Endothelial cell of umbilical vein (primary cell): ENCODE measurements at regions not wholly inside any gene's neighbourhood (a gene's known extent, or its start where the extent isn't known, plus 50 kb on each side); places are given as distances from the start of the nearest gene placed in this dataset.

Experiments
- BruUV-seq: library from RNA; stranded (reverse); fragments of 400-500 nt; replicated peaks from 2 replicates; lab custom pipeline; 2021; lab: Mats Ljungman, UMichigan
- CTCF ChIA-PET: fragments of 300-600, 350-600 bp; sonication (Branson Sonifier 250); formaldehyde crosslinking; loops from one replicate; lab custom pipeline; 2021; ENCODE audit warnings: antibody characterized with exemption, inconsistent platforms; lab: Charles Lee
- POLR2A ChIA-PET: fragments of 300-600, 350-600 bp; sonication (Branson Sonifier 250); formaldehyde crosslinking; loops from one replicate; lab custom pipeline; 2021; ENCODE audit warnings: antibody characterized with exemption, inconsistent platforms; lab: Charles Lee
- DNase-seq: peaks from one replicate; pipeline ENCODE4 v3.0.0-alpha.2; 2011; ENCODE audit warnings: low read depth, low spot score
- FAIRE-seq: peaks from 2 replicates; lab custom pipeline; 2011; peaks lifted over from hg19 to GRCh38; lab: Jason Lieb, UNC
- H2AFZ ChIP-seq: 2 replicates; pipeline ENCODE4 v1.6.0; 2012; ENCODE audit warnings: low read depth, low read length, control low read depth, inconsistent platforms
- H3K27ac ChIP-seq: 2 replicates; pipeline ENCODE4 v1.5.1; 2011; ENCODE audit warnings: low read depth, mild to moderate bottlenecking, control low read depth, low read length, moderate library complexity; ENCODE audit not compliant: insufficient read depth
- H3K27me3 ChIP-seq, 2 experiments: 2 replicates each; pipeline versions ENCODE4 v1.6.0 to v1.6.1; 2011; ENCODE audit warnings: low read length in 2 of 2, mixed read lengths in 1 of 2; ENCODE audit not compliant: control insufficient read depth in 2 of 2, insufficient read depth in 2 of 2
- H3K36me3 ChIP-seq, 2 experiments: 2 replicates in 1 of 2; 3 replicates in 1 of 2; pipeline ENCODE4 v1.5.1; 2011; ENCODE audit warnings: low read length in 2 of 2, mild to moderate bottlenecking in 1 of 2, moderate library complexity in 1 of 2; ENCODE audit not compliant: control insufficient read depth in 2 of 2, insufficient read depth in 2 of 2; ENCODE audit errors: extremely low read depth in 1 of 2
- H3K4me1 ChIP-seq: 3 replicates; pipeline ENCODE4 v1.5.1; 2011; ENCODE audit warnings: mild to moderate bottlenecking, low read length; ENCODE audit not compliant: control insufficient read depth, insufficient read depth; ENCODE audit errors: extremely low read depth
- H3K4me2 ChIP-seq: 2 replicates; pipeline ENCODE4 v1.6.1; 2011; ENCODE audit warnings: low read length, control low read depth, mixed read lengths; ENCODE audit not compliant: insufficient read depth
- H3K4me3 ChIP-seq, 3 experiments: fragments of 200-600 bp in 1 of 3; sonication (generic), shearing (Covaris generic) in 1 of 3; replicated peaks in 1 of 3; 2 replicates each; pipeline ENCODE4 v1.5.1; 2011 to 2016; ENCODE audit warnings: control low read depth in 3 of 3, low read length in 3 of 3, mild to moderate bottlenecking in 2 of 3, inconsistent platforms in 1 of 3, low read depth in 1 of 3, moderate library complexity in 1 of 3; ENCODE audit not compliant: insufficient read depth in 1 of 3
- H3K79me2 ChIP-seq: 2 replicates; pipeline ENCODE4 v1.6.0; 2012; ENCODE audit warnings: low read length, inconsistent platforms; ENCODE audit not compliant: control insufficient read depth, insufficient read depth
- H3K9ac ChIP-seq: replicated peaks from 2 replicates; pipeline ENCODE3; 2011; ENCODE audit warnings: low read length, control low read depth; ENCODE audit not compliant: insufficient read depth; ENCODE audit errors: extremely low read depth
- H3K9me1 ChIP-seq: replicated peaks from 3 replicates; pipeline ENCODE4 v1.6.0; 2011; ENCODE audit warnings: mild to moderate bottlenecking, low read length; ENCODE audit not compliant: control insufficient read depth, insufficient read depth; ENCODE audit errors: extremely low read depth
- H3K9me3 ChIP-seq: replicated peaks from 2 replicates; pipeline ENCODE4 v1.5.1; 2012; ENCODE audit warnings: low read length, inconsistent platforms; ENCODE audit not compliant: control insufficient read depth, insufficient read depth
- H4K20me1 ChIP-seq: replicated peaks from 2 replicates; pipeline ENCODE3; 2011; ENCODE audit warnings: mild to moderate bottlenecking, low read length; ENCODE audit not compliant: control insufficient read depth, insufficient read depth; ENCODE audit errors: extremely low read depth
- EZH2 ChIP-seq: IDR thresholded peaks from 2 replicates; pipeline ENCODE4 v1.6.1; 2012; ENCODE audit warnings: borderline replicate concordance, low read depth, mild to moderate bottlenecking, moderate library complexity, low read length, inconsistent platforms; ENCODE audit not compliant: severe bottlenecking
- FOS ChIP-seq: IDR thresholded peaks from 2 replicates; pipeline ENCODE4 v1.6.1; 2011; ENCODE audit warnings: mild to moderate bottlenecking, low read length, moderate library complexity, borderline replicate concordance; ENCODE audit not compliant: insufficient read depth
- GATA2 ChIP-seq: IDR thresholded peaks from 2 replicates; pipeline ENCODE4 v1.7.0; 2011; ENCODE audit warnings: low read depth, mild to moderate bottlenecking, moderate library complexity, mixed read lengths, low read length; ENCODE audit not compliant: insufficient read length, insufficient read depth
- JUN ChIP-seq: IDR thresholded peaks from 2 replicates; pipeline ENCODE4 v1.6.1; 2011; ENCODE audit warnings: borderline replicate concordance, low read depth; ENCODE audit not compliant: insufficient read length, insufficient read depth
- MYC ChIP-seq: IDR thresholded peaks from one replicate; pipeline ENCODE4 v1.6.1; 2011; ENCODE audit warnings: mild to moderate bottlenecking, low read depth, low read length
- POLR2A ChIP-seq: IDR thresholded peaks from 2 replicates; pipeline ENCODE4 v1.6.1; 2012; ENCODE audit warnings: low read depth, mild to moderate bottlenecking, control low read depth, low read length
- POLR2AphosphoS5 ChIP-seq: IDR thresholded peaks from 2 replicates; pipeline ENCODE4 v1.6.1; 2012; ENCODE audit warnings: low read depth, mild to moderate bottlenecking, control low read depth, low read length, moderate library complexity; ENCODE audit not compliant: insufficient read depth
- dilution Hi-C: fragments of 300-500 bp; cut with MboI; formaldehyde crosslinking; loops from one replicate; pipeline ENCODE4 v1.15.0; 2019; ENCODE audit warnings: low sequenced_read_pairs; ENCODE audit not compliant: extremely low pct_ligation_motif_present
- intact Hi-C: fragments of 100-400 bp; cut with micrococcal nuclease; formaldehyde crosslinking; loops from one replicate; pipeline ENCODE4 v1.10.0; 2022
- TF ChIP-seq, protein P1 (sequence below): IDR thresholded peaks from 2 replicates; pipeline ENCODE4 v1.6.1; 2011; ENCODE audit not compliant: insufficient read depth, insufficient read length
- TF ChIP-seq, protein P2 (sequence below), 2 donors: IDR thresholded peaks; 1 replicate in 1 of 2; 2 replicates in 1 of 2; pipeline ENCODE4 v1.5.1; 2011; ENCODE audit warnings: low read length in 2 of 2, mild to moderate bottlenecking in 2 of 2, moderate library complexity in 2 of 2, control low read depth in 1 of 2, inconsistent platforms in 1 of 2, low read depth in 1 of 2; ENCODE audit not compliant: insufficient read depth in 1 of 2; ENCODE audit errors: extremely low read depth in 1 of 2

DNA sequence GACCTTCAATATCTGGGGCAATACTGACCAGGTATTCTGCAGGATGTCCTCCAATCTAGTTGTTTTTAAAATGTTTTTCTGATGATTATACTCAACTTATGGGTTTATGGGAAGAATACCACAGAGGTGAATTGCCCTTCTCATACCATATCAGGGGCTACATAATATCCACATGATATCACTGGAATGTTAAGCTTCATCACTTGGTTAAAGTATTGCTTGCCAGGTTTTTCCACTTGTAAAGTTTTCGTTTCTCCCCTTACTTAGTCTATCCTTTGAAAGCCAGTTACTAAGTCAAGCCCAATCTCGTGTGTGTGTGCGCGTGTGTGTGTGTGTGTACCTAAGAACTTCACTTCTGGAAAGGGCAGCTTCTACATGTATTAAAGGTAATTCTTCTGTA is 980.9 kb upstream of the FBXO33 start:
- no peak for DNase-seq
- Histone ChIP-seq H3K4me1 (no peaks in the 10 kb centered on the region), H3K9ac (no peak overlapping the region), H3K79me2 (no peaks in the 10 kb centered on the region), H3K9me3 (no peaks in the 10 kb centered on the region), H3K4me2 (no peak overlapping the region), H2AFZ (no peak overlapping the region), H3K4me3 (no peak overlapping the region), H3K36me3 (no peaks in the 10 kb centered on the region), H3K9me1 (no peaks in the 10 kb centered on the region), H3K27ac (no peak overlapping the region), H3K27me3 (no peaks in the 10 kb centered on the region), H4K20me1 (no peaks in the 10 kb centered on the region)
- dilution Hi-C loops: no loop called here
- intact Hi-C loops: no loop called here
- BruUV-seq: no TSS peak
- POLR2A ChIA-PET: no interaction called here
- FAIRE-seq: no peak
- TF ChIP-seq, protein P1, sequence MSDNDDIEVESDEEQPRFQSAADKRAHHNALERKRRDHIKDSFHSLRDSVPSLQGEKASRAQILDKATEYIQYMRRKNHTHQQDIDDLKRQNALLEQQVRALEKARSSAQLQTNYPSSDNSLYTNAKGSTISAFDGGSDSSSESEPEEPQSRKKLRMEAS: no peak
- no peak for TF ChIP-seq MYC
- CTCF ChIA-PET: no interaction called here

DNA sequence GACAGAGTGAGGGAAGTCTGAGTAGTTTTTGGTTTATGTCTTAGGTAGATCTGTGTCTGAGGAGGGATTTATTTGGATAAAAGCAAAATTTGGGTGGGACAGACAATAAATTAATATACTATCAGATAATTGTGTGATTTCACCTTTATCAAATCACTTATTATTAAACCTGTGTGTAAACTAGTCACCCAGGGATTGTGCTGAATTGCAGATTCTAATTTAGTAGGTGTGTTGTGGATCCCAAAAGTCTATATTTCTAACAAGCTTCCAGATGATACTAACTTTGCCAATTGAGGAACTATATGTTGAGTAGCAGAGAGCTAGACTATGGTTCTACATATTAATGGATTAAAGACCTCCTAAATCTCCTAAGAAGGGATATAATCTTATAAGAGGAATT is 978.5 kb upstream of the FBXO33 start:
- FAIRE-seq: no peak
- TF ChIP-seq, protein P1: no peak
- no peak for TF ChIP-seq GATA2
- TF ChIP-seq, protein P2, sequence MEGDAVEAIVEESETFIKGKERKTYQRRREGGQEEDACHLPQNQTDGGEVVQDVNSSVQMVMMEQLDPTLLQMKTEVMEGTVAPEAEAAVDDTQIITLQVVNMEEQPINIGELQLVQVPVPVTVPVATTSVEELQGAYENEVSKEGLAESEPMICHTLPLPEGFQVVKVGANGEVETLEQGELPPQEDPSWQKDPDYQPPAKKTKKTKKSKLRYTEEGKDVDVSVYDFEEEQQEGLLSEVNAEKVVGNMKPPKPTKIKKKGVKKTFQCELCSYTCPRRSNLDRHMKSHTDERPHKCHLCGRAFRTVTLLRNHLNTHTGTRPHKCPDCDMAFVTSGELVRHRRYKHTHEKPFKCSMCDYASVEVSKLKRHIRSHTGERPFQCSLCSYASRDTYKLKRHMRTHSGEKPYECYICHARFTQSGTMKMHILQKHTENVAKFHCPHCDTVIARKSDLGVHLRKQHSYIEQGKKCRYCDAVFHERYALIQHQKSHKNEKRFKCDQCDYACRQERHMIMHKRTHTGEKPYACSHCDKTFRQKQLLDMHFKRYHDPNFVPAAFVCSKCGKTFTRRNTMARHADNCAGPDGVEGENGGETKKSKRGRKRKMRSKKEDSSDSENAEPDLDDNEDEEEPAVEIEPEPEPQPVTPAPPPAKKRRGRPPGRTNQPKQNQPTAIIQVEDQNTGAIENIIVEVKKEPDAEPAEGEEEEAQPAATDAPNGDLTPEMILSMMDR (IDR thresholded peaks at IDR 0.05; ENCODE audit: extremely low read depth in 1 of 2, insufficient read depth in 1 of 2, low read depth in 1 of 2, low read length in 2 of 2): no peak
- no peak for TF ChIP-seq POLR2A
- TF ChIP-seq MYC: no peak
- no peak for TF ChIP-seq FOS
- no peak for TF ChIP-seq EZH2
- no peak for TF ChIP-seq JUN
- TF ChIP-seq POLR2AphosphoS5: no peak
- Histone ChIP-seq H3K4me2 (no peak overlapping the region), H3K79me2 (no peaks in the 10 kb centered on the region), H4K20me1 (no peaks in the 10 kb centered on the region), H3K36me3 (no peaks in the 10 kb centered on the region), H3K4me3 (no peak overlapping the region), H3K4me1 (no peaks in the 10 kb centered on the region), H2AFZ (no peak overlapping the region), H3K27ac (no peak overlapping the region), H3K27me3 (no peaks in the 10 kb centered on the region), H3K9me3 (no peaks in the 10 kb centered on the region), H3K9me1 (no peaks in the 10 kb centered on the region), H3K9ac (no peak overlapping the region)
- ChIA-PET POLR2A (no interaction called here), CTCF (no interaction called here)
- dilution Hi-C loops (no loop called here), intact Hi-C loops (no loop called here)
- no TSS peak for BruUV-seq
- DNase-seq: no peak
